ENCODE measurements at regions not wholly inside any gene's neighbourhood (a gene's known extent, or its start where the extent isn't known, plus 50 kb on each side); places are given as distances from the start of the nearest gene placed in this dataset.

DNA sequence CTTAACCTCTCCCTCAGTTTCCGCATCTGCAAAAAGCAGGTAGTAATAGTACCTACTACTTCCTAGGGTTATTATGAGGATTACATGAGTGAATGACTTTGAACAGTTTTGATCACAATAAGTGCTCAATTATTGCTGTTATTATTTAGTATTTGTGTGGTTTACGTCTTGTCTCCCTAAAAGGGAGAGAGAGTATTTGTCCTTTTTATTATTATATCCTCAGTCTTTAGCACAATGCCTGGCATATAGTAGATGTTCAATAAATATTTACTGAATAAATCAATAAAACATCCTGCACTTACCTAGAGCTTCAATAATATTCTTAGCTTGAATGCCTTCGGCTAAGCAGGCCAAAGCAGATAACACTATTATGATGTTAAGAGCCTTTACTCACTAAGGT lies 160.0 kb downstream of the TANC2 start:
- TF ChIP-seq CTCF (conservative IDR thresholded peaks at IDR 0.05; ENCODE audit: low read length) (no peak), EZH2phosphoT487 (IDR thresholded peaks at IDR 0.05; ENCODE audit: borderline replicate concordance) (no peak)
